Fibroblast of villous mesenchyme (primary cell): ENCODE measurements at regions not wholly inside any gene's neighbourhood (a gene's known extent, or its start where the extent isn't known, plus 50 kb on each side); places are given as distances from the start of the nearest gene placed in this dataset. TPM values are rescaled to one million over a fixed set of nuclear protein-coding genes. Genes with fewer than 3 reads are reported as not detected.

Experiments used
- DNase-seq: peaks from one replicate; pipeline ENCODE4 v3.0.0-alpha.2; 2010; ENCODE audit warnings: low read depth
- H3K4me3 ChIP-seq: 2 replicates; pipeline ENCODE4 v1.5.1; 2011; ENCODE audit warnings: low read depth, mild to moderate bottlenecking, low read length
- CTCF ChIP-seq: IDR thresholded peaks from 2 replicates; pipeline ENCODE4 v1.5.1; 2012; ENCODE audit warnings: low read depth, mild to moderate bottlenecking, low read length; ENCODE audit not compliant: insufficient read depth
- small RNA-seq: library from RNA; depleted of rRNA; stranded (forward); fragments of <200 nt; gene quantifications from one replicate; pipeline ENCODE3, GENCODE V24; 2012

GRCh38 chr4:124591637-124592036 lies 120.9 kb downstream of the ANKRD50 start:
- no peak for DNase-seq

DNA sequence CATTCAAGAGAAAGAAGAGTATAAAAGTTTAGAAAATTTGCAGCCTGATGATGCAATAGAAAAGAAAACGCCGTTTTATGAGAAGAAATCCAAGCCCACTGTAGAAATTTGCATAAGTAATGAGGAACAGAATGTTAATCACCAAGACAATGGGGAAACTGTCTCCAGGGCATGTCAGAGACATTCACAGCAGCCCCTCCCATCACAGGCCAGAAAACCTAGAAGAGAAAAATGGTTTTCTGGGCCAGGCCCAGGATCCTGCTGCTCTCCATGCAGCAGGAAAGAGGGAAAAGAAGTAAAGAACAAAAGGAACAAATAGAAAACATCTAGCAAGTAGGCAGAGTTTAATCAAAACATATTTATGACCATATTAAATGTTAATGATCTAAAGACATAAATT lies 119.0 kb downstream of the ANKRD50 start:
- DNase-seq, result no peak
- TF ChIP-seq CTCF, result no peak
- no peak overlapping the region for H3K4me3 ChIP-seq

More at GRCh38 chr4:124591637-124592036, 120.9 kb downstream of the ANKRD50 start:
- H3K4me3 ChIP-seq, result no peak overlapping the region
- TF ChIP-seq CTCF, result no peak

GRCh38 chr4:124594945-124595344 lies 117.6 kb downstream of the ANKRD50 start:
- no peak for TF ChIP-seq CTCF
- DNase-seq, result no peak
- no peak overlapping the region for H3K4me3 ChIP-seq

DNA sequence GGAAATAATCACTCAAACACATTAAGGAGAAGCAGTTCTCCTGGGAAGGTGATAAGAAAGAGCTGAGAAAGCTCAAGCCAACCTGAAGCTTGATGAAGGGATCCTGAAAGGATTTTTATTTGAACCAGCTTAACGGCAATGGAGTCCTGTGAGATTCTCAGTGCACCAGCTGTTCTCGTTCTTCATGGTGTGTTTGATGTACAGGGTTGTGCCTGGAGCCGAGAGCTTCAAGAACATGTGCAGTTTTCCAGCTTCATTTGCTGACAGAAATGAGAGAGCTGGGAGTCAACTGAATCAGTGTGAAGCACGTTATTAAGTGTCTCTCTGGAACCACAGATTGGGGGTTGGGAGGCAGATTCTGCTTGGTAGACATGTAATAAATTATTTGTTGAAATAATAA lies 115.7 kb downstream of the ANKRD50 start:
- DNase-seq, result no peak
- no peak for TF ChIP-seq CTCF
- H3K4me3 ChIP-seq, result no peak overlapping the region

DNA sequence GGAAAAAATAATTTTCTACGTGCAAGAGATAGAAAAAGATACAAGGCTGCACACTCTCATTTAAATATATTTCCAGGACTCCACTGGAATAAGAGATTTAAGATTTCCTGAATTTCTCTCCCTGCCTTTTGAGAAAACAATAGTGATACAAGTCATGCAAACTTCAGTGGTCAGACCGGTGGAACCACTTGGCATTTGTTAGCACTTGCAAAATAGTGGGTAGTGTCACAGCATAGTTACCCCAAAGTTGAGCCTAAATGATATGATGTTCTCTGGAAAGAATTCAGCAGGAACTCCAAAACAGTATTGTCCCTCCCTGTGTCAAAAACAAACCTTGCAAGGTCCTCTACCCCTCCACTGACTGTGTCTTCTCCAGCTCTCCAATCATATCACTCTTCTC lies 102.3 kb downstream of the ANKRD50 start:
- H3K4me3 ChIP-seq, result no peak overlapping the region
- DNase-seq, result no peak
- TF ChIP-seq CTCF, result no peak

Small RNAs in the stretch of these regions (small RNA-seq; reads per million reads assigned to genes)
- gene AC093767.1, result not detected
